Posterior vena cava (tissue), 2 donors: ENCODE measurements at regions not wholly inside any gene's neighbourhood (a gene's known extent, or its start where the extent isn't known, plus 50 kb on each side); places are given as distances from the start of the nearest gene placed in this dataset.
"Not testable (repeated sequence)": the region's sequence is repeated elsewhere in the genome, so short reads cannot be mapped to it uniquely, and the experiment has no call there.

Experiments used
- DNase-seq: peaks from one replicate; pipeline ENCODE4 v3.0.0-alpha.2; 2020; ENCODE audit warnings: low spot score
- intact Hi-C, 2 donors: fragments of 100-400 bp; cut with DNase I; formaldehyde crosslinking; loops; one replicate each; pipeline versions ENCODE4 v1.14.1 to v1.14.2; 2022 to 2023
- microRNA-seq, 2 donors: library from miRNA; unstranded; fragments of <30 nt; microRNA quantifications; one replicate each; pipeline ENCODE4 v1.2.0, GENCODE V29; 2020 to 2021; ENCODE audit warnings: borderline microRNAs expressed in 2 of 2
- donor health status: DM: yes; HTN: yes; CAD: no.
- donor health status: DM: yes; HTN: yes; CAD: no.

DNA sequence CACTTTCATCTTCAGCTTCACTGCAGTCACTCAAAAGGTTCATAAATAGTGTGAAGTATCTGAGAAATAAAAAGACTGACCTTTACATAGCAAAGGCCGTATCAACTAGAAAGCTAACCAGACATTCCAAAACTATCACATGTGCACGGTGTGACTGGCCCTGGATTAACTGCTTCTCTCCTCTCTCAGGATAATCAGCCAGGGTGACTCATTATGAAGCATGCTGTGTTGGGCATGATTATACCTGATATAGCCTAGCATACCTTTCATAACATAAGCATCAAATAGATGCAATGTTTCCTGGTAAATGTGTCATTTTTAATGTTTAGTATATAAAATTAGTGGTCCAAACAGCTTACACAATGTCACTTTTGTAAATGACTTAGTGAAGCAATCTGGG, 62.7 kb upstream of the POTEB3 start:
- intact Hi-C loops, DNase-seq: not testable (repeated sequence)

Small RNAs in the stretch of these regions (microRNA-seq; reads per million reads assigned to microRNA genes)
- 0 reads per million in 2 donors for gene MIR5701-2
